HG02973 (cell line): ENCODE measurements at regions not wholly inside any gene's neighbourhood (a gene's known extent, or its start where the extent isn't known, plus 50 kb on each side); places are given as distances from the start of the nearest gene placed in this dataset.

Experiments
- ATAC-seq: cut with Tn5 transposase; IDR thresholded peaks from one replicate; pipeline ENCODE4 v1.9.1; 2021; ENCODE audit warnings: moderate library complexity; ENCODE audit not compliant: unreplicated experiment

DNA sequence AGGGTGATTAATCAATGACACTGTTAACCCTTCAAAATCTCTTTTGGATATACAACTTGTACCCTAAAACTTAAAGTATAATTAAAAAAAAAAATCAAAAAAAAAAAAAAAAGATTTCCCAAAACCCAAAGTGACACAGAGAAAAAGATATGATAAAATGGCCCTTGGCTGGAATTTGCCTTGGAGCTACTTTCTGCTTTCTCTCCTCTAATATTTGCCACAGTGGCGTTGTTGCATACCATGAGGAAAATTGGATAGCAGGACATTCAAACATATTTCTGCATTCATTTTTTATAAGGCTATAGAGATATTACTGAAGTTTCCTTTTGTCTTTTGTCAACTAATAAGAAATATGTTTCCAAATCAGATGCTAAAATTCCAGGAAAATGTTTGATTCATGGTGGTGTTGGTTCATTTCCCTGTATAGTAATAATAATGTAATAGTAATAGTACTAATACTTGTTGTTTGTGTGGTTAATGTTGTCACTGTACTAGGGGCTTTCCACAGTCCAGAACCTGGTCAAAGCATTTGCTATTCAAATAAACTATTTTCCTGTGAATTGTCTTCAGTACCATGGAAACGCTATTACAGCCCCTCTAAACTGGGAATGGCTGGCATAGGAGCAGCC is 441.3 kb upstream of the THBS1 start:
- peak; percentile 28 for ATAC-seq

DNA sequence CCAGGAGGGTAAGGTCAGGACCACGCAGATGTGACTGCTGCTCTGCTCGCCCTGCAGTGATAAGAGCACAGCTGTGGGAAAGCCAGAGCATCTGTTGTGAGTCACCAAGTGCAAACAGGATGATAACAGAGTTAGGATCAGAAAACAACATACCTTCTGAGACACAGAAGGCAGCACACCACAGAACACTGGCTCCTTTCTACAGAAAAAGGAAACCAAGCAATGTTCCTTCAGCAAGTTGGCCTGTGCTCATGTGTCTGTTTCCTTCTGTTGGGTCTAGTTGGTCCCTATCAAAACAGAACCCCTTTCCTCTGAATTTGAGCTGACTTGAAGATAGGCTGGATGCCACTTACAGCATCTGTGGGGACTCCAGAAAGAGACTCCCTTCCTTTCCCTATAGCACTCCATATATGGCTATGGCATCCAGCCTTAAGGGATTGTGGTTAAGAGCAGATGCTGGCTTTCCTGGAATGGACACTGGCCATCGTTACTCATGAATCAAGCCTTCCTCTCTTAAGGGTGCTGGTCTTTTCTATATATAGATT is 440.7 kb upstream of the THBS1 start:
- ATAC-seq, result peak; percentile 63

DNA sequence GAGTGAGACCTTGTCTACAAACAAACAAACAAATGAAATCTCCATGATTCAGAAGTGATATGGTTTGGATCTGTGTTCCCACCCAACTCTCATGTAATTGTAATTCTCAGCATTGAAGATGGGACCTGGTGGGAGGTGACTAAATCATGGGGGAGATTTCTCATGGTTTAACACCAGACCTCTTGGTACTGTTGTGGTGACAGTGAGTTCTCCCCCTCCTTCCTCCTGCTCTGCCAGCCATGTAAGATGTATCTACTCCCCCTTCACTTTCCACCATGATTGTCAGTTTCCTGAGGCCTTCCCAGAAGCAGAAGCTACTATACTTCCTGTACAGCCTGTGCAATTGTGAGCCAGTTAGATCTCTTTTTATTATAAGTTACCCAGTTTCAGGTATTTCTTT is 438.4 kb upstream of the THBS1 start:
- no peak for ATAC-seq

DNA sequence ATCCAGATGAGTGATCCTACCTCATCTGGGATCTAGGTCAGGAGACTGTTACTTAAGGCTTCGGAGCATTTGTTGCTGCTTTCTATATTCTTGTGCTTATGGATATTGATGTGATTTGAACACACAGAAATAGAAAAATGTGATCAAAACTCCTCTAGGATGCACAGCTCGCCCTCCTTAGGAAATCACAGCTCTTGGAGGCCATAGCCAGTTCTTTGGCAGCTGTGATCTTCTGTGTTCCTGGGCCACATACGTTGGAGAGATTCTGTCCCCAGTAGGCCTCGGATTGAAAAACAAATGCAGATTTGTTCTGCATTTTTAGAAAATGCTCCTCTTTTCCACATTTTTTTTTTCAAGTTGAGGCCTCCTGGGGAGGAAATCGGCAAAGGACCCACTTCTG is 437.4 kb upstream of the THBS1 start:
- ATAC-seq, result no peak

DNA sequence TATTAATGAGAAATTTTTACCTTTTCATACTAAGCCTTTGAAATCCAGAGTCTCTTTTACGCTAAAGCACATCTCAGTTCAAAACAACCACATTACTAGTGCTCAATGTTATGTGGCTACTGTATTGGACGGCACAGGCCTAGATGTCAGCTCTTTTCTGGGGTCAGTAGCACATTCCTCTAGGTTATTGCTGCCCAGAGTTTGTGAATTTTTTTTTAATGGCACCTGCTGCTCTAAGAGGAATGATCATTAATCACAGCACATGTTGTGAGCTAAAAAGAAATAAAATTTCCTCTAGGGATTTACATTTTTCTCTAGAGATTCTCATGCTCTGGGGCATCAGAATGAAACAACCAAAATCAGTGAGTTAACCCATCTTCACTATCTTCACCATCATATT is 436.8 kb upstream of the THBS1 start:
- ATAC-seq, result no peak

DNA sequence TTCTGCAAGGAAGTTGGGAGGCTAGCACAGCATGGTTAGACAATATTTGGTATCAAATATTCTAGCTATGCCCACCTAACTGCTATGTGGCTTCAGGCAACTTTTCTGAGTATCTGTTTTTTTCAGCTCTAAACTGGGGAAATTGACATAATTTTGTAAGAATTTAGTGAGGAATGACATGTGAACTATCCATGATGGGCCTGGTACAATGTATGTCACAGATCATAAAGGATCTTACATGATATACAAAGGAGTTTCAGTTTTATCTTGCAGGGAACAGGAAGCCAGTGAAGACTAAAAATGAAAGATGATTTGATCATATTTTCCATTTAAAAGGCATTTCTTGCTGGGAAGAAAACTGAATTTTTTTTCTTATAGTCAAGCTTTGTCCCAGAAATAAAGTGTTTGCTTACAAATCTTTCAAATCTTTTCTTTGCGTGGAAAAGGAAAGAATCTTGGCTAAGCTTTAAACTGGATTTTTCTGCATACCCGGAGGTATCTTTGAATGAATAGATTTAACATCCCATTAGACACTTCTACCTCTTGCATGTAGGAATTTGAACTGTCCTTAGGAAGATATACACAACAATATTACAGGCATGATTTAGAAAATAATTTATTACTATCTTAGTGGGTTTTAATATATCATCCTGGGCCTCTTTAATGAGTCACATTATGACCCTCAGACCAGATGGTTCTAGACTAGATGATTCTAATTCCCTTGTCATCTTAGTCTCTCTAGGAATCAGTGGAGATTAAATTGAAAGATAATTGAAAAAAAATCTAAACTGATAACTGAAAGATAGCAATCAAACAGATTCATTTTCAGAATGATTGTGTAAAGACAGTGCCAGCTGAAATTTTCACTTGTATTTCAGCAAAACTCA is 436.0 kb upstream of the THBS1 start:
- no peak for ATAC-seq

DNA sequence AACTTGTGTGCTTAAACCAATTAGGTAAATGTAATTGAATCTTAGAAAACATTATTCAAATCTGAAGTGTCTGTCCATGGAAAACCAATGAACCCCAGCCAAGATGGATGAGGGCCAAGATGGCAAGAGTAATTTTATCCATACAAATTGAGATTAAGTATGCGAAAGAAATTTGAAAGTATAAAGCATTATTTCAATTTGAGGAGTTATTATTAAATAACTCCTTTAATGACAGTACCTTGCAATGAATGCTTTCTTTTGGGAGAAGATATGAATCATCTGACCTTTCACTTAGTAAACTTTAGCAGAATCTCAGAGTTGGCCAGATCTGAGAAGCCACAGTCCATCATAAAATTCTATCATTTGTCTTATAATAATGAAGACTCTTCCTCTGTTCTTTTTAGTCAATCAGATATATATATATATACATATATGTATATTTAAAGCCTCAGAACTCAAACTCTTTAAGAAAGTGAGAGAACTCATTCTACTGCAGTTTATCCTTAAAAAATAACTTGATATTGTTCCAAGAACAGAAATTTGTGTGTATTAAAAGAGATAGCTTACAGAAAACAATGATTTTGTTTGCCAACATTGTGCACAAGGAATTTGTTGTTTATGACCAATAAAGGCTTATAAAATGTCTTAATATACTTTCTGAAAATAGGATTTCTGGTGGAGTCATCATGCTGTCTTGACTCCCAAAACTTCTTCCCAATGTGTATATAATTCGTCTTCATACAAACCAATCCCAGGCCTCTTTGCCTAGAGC is 434.8 kb upstream of the THBS1 start:
- ATAC-seq, result no peak

DNA sequence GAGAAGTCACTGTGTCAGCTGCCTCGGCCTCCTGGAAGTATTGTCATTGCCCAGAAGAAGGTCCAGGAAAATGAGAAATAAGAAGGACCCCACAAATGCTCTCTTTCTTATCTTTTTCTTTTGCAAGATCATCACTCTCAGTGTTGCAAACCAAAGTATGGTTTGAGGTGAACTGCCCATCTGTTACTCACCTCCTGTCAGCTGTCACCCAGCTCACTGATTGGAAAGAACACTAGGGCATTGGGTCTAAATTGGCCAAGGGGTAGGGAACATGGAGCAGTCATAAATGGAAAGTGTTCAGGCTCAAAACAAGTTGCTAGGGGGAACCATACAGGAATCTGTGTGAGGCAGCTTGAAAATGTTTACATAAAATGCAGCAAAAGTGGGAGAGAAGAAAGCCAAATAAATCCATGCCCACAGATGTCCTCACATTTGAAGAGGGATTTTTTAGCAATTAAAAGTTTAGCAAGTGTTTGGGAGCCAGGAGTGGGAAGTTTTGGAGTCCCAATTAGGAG is 431.2 kb upstream of the THBS1 start:
- ATAC-seq, result no peak

DNA sequence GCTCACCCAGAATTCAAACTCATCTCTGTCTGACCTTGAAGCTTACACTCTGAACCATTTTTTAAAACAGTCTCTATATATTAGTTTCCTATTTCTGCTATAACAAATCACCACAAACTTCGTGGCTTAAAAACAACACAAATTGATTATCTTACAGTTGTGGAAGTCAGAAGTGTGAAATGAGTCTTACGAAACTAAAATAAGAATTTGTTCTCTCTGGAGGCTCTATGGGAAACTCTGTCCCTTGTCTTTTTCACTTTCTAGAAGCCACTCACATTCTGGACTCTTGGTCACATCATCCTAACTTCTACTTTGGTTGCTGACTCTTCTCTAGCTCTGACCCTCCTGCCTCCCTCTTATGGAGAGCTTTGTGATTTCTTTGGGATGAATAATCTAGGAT is 429.3 kb upstream of the THBS1 start:
- ATAC-seq, result no peak

DNA sequence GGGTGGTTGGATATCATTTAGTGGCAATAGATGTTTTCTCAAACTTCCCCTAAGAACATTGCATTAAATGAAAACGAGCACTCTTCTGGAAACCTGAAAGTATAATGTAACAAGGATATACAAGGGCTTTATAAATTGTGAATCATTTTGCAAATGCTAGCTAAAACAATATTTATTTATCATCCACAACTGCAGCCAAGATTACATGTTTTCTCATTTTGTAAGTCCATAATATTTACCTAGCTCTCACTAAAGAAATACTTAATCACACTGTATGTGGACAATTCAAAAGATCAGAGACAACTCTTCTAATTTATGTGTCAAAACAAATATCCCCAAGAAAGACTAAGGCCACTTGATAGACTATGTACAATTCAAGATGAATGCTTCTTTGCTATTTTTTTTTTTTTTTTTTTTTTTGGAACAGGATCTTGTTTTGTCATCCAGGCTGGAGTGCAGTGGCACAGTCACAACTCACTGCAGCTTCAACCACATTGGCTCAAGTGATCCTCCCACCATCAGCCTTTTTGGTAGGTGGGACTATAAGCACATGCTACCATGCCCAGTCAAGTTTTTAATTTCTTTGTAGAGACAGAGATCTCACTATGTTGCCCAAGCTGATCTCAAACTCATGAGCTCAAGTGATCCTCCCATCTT is 427.7 kb upstream of the THBS1 start:
- ATAC-seq, result no peak

DNA sequence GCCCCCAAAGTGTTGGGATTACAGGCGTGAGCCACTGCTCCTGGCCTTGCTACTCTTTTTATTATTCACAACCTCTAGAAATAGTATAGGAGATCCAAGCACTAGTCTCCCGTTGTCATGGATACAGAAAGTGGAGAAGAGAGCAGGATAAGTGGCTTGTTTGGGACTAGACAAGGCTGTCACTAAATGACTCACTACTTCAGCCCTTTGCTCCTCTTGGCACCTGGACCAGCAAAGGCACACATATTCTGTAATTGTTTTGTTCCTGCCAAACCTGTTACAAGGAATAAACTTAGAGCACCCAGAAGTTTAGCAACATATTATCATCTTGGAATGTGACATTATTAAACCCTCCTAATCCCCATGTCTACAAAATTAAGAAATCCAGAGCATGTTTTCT is 427.2 kb upstream of the THBS1 start:
- ATAC-seq, result no peak

DNA sequence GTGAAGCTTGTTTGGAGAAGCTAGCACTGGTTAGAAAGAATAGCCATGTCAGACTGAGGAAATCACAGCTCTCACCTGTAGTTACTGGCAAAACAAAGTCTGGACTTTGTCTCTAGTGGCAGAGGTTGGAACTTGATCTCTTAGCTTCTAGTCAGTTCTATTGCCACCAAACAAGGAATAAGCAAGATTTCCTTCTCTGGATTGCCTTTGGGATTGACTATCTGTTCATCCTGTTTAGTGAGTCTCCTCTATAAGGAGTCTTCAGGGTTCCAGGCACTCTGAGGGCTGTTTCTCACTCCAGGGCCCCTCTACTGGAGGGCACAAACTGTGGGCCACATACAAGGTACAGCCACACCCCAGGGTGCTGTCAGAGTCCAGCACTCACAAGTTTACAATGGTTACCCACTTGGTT is 426.6 kb upstream of the THBS1 start:
- no peak for ATAC-seq

DNA sequence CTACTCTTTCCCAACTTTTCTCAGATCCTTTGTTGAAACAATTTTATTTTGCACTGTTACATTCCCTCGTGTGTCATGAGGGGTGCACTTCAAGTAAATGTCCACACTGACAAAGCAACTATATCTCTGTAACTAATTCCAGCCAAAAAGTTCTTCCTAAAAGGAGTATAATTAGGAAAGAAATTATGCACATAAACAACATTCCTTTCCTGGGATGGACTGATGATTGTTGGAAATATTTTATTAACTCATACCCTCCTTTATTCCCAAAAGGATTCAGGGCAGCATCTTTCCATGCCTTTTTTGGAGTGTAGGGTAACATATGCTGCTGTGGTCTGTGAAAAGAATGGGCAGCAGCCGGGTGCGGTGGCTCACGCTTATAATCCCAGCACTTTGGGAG is 426.1 kb upstream of the THBS1 start:
- no peak for ATAC-seq

DNA sequence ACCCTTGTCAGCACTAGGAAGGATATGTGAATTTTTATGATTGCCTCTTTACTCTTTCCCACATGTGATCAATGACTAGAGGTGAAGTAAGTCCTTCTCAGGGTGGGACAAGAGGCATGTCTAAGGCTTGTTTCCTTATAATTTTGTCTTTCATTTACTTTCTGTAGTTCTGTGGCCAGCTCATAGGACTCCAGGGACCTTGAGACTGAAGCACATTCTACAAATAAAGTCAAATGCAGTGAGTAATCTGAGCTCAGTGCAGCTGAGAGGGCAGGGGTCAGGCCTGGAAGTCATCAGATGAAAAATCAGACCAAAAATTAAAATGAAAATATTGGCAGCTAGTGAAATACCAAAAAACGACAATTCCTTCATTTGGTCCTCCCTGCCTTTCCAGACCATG is 424.7 kb upstream of the THBS1 start:
- no peak for ATAC-seq

DNA sequence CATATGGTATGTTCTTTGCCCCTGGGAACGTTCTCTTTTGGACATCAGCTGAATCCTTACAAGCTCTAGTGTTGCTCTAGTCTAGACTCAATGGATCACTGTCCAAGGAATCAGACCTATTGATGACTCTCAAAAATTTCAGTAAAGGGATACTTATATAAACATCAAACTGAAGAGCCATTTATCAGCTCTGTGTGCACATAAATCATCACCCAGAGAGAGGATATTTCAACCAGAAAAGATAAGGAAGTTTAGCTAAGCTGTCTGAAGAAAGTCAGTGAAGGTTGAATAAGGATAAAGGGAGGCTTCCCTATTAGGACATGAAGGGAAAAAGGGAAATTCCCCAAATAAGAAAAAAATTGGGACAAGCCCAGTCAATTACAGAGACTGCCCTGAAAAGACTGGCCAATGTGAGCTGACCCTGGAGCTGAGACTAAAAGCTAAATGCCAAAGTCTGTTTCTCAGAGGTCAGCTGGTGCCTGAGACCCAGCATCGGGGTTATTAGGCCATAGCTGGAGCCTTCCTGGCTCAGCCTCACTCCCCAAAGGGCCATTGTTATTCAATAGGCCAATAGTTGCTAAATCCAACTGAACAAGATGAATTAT is 424.1 kb upstream of the THBS1 start:
- no peak for ATAC-seq

DNA sequence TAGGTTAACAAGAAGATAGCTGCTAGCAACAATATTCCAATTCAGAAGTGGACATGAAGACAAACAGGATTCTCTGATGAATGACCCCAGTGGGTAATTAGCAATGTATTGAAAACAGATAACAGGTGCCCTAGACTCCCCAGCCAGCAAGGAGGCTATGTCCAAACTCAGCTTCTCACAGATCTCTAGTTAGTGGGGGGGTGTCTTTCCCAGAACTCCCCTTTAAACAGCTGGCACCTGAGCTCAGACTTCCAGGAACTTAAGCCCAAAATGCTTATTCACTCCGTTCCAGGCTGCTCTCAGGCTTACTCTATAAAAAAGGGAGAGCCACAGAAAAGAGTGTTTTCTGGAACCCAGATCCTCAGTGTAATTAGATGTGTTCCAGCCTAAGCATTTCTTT is 423.0 kb upstream of the THBS1 start:
- no peak for ATAC-seq

DNA sequence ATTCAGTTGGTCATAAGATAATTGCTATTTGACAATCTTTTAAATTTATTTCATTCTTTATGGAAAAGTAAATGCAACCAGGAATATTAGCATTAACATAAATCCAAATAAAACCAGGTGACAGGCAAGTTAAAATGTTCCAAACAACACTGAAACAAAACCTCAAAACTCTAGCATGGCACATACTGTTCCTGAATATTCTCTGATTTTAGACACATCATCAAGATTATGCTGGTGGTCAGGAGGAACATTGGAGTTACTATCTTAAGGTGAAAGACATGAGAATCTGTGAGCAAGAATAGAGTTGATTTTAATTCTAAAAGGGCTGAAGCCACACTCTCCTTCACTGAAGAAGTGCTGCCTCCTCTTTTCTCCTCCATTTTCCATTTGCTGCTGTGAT is 421.0 kb upstream of the THBS1 start:
- ATAC-seq, result no peak

DNA sequence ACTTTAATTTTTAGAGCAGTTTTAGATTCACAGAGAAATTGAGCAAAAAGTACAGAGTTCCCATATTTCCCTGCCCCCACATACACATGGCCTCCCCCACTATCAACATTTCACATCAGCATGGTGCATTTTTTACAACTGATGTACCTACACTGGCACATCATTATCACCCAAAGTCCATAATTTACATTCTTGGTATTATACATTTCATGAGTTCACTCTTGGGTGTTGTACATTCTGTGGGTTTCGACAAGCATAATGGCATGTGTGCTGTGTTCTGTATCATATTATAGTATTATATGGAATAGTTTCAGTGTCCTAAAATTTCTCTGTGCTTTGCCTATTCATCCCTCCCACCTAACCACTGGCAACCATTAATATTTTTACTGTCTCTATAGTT is 419.8 kb upstream of the THBS1 start:
- ATAC-seq, result no peak

DNA sequence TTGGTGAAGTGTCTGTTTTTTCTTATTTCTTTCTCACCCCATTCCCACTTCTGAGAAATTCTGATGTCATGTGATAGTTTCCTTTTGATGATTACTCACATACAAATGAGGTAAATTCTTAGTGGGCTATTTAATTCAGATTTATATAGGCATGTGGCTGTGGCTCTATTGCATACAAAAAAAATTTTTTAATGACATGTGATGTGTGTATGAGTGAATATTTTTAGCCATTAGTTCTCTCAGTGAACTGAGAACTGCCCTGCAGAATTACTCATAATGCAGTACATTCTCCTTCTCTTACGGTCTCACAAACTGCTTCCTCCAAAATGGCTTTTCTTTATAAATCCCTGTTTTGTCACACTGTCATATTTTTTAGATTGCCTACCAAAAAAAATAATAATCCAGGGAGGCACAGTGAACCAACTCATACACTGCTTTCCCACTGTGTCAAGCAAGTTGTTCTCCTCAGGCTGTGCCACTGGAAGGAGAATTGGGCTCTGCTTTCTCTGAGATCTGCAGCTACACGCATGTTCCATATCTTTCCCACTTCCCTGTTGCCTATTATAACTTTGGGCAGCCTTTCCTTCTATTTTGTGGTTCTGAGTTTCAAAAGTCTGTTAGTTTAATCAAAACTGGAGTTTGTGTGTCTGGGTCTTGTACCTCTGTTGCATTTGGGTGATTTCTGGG is 415.7 kb upstream of the THBS1 start:
- ATAC-seq, result no peak
